ENCODE measurements at regions not wholly inside any gene's neighbourhood (a gene's known extent, or its start where the extent isn't known, plus 50 kb on each side); places are given as distances from the start of the nearest gene placed in this dataset.

DNA sequence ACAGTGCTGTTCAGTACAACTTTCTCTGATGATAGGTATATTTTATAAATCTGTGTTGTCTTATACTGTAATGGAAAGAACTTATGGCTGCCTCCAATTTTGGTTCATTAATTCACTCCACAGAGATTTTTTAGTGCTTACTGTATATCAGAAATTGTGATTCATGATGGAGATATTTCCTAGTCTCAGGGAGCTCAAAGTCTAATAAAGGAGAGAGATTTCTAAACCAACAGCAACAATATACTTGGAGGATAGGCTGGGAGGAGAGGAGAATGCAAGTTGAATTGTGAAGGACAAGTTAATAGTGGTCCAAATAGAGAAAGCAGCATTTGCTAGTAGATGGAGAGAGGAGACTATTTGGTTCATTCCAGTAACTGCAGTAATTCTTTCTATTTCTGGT, 63.5 kb downstream of the TANC2 start:
- TF ChIP-seq, protein P1, sequence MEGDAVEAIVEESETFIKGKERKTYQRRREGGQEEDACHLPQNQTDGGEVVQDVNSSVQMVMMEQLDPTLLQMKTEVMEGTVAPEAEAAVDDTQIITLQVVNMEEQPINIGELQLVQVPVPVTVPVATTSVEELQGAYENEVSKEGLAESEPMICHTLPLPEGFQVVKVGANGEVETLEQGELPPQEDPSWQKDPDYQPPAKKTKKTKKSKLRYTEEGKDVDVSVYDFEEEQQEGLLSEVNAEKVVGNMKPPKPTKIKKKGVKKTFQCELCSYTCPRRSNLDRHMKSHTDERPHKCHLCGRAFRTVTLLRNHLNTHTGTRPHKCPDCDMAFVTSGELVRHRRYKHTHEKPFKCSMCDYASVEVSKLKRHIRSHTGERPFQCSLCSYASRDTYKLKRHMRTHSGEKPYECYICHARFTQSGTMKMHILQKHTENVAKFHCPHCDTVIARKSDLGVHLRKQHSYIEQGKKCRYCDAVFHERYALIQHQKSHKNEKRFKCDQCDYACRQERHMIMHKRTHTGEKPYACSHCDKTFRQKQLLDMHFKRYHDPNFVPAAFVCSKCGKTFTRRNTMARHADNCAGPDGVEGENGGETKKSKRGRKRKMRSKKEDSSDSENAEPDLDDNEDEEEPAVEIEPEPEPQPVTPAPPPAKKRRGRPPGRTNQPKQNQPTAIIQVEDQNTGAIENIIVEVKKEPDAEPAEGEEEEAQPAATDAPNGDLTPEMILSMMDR (IDR thresholded peaks at IDR 0.05; ENCODE audit: low read depth, low read length, poor library complexity, severe bottlenecking): no peak
- TF ChIP-seq EZH2phosphoT487 (IDR thresholded peaks at IDR 0.05; ENCODE audit: borderline replicate concordance, low read length): no peak
